Fibroblast of the aortic adventitia (primary cell): ENCODE measurements at regions not wholly inside any gene's neighbourhood (a gene's known extent, or its start where the extent isn't known, plus 50 kb on each side); places are given as distances from the start of the nearest gene placed in this dataset.
"Not testable (repeated sequence)": the region's sequence is repeated elsewhere in the genome, so short reads cannot be mapped to it uniquely, and the experiment has no call there.

Experiments used
- DNase-seq: peaks from one replicate; pipeline ENCODE4 v3.0.0-alpha.2; 2010; ENCODE audit warnings: low read depth
- H3K4me3 ChIP-seq: 2 replicates; pipeline ENCODE4 v1.5.1; 2011; ENCODE audit warnings: low read depth, mild to moderate bottlenecking, control low read depth, low read length, moderate library complexity
- CTCF ChIP-seq: IDR thresholded peaks from 2 replicates; pipeline ENCODE4 v1.5.1; 2011; ENCODE audit warnings: mild to moderate bottlenecking, low read length, control low read depth, inconsistent platforms; ENCODE audit not compliant: insufficient read depth

DNA sequence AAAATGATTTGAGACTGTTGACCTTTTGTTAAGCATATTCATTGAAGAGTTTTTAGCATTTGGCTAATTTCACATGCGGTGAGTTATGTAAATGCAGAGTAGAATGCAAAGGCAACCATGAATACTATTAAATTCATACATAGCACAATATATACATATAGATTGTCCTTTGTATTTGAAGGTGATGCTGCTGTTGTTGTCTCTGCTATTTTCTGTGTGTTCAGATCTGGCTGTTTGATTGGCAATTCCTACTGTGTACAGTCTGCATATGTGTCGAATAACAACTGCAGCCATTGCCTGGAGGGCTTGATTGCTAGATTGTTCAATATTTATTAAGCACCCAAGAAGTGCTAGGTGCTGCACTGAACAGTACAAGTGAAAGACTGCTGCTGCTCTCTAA lies 187.4 kb downstream of the FOXG1 start:
- no peak overlapping the region for H3K4me3 ChIP-seq

DNA sequence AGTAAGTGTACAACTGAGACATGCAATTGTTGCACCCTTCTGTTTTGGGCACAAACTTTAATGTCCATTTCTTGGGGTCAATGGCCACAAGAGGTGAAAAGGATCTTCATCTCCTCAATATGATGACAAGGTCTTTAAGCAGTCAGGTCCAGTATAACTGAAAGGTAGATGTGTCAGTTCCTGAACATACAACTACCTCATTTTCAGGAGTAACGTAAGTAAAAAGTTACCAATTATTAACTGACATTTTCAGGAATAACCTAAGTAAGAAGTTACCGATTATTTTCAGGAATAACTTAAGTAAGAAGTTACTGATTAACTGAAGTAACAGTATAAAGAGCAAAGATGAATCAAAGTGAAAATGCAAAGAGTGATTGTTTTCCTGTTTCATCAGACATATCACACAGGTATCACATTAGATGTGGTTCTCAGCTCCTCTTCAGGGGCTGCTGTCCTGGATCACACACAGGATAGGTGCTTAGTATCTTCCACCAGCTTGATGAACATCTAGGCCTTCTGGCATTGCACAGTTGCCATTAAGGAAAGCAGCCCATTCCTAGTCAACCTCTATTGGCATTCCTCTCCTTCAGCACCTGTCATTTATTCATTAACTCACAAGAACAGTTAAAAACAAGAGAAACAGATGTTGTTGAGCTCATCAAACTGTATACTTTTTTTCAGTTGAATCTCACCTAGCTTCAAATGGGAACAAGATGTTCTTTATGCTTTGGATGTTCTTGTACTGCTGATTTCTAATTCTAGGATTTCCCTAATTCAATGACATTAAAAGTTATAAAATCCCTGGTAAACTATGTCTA lies 200.0 kb downstream of the FOXG1 start:
- no peak for TF ChIP-seq CTCF

More for the DNA sequence above, 187.4 kb downstream of the FOXG1 start:
- no peak for TF ChIP-seq CTCF
- no peak for DNase-seq

DNA sequence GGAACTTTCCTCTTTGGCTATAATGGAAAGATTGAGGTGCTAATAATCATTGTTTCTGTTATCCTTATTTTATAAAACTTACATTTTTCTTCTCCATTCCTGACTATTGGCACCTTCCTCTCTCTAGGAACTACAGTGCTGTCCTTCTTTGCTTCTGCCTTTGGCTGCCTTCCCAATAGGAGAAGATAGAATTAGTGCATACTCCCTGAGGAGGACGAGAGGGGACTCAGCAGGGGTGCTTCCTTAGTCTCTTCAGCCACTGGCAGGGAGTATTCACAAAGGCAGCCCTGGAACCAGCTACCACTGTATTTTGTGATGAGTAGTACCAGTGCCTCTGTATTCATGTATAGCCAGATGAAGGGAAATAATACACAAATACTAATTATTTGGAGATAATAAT lies 208.5 kb downstream of the FOXG1 start:
- no peak overlapping the region for H3K4me3 ChIP-seq
- TF ChIP-seq CTCF: no peak
- DNase-seq: no peak

More for the DNA sequence above, 200.0 kb downstream of the FOXG1 start:
- no peak overlapping the region for H3K4me3 ChIP-seq
- DNase-seq: no peak

DNA sequence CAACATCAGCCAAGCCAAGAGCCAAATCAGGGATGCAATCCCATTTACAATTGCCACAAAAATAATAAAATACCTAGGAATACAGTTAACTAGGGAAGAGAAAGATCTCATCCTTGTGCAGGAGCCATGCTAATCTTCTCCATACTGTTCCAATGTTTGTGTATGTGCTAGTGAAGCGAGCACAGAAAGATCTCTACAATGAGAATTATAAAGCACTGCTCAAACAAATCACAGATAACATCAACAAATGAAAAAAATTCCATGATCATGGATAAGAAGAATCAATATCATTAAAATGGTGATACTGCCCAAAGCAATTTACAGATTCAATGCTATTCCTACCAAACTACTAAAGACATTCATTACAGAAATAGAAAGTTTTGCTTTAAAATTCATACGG lies 215.6 kb downstream of the FOXG1 start:
- no peak for TF ChIP-seq CTCF
- DNase-seq: no peak
- H3K4me3 ChIP-seq: no peak overlapping the region

GRCh38 chr14:28983279-28983678 lies 216.7 kb downstream of the FOXG1 start:
- no peak overlapping the region for H3K4me3 ChIP-seq
- TF ChIP-seq CTCF: no peak
- DNase-seq: no peak

DNA sequence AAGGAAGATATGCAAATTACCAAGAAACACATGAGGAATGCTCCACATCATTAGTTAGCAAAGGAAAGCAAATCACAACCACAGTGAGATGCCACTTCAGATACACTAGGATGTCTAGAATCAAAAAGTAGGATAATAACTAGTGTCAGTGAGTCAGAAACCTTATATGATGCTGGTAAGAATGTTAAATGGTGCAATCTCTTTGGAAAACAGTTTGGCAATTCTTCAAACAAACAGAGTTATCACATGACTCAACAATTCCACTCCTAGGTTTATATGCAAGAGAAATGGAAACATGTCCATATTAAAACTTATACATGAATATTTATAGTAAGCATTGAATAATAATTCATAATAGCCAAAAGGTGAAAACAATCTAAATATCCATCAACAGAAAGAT lies 220.9 kb downstream of the FOXG1 start:
- peak; percentile 45 for DNase-seq
- TF ChIP-seq CTCF: no peak
- no peak overlapping the region for H3K4me3 ChIP-seq

GRCh38 chr14:28997196-28997595 lies 230.6 kb downstream of the FOXG1 start:
- not testable (repeated sequence) for H3K4me3 ChIP-seq, DNase-seq
